IPS DF 4.7 (cell line): ENCODE measurements at regions not wholly inside any gene's neighbourhood (a gene's known extent, or its start where the extent isn't known, plus 50 kb on each side); places are given as distances from the start of the nearest gene placed in this dataset.
"Not testable (repeated sequence)": the region's sequence is repeated elsewhere in the genome, so short reads cannot be mapped to it uniquely, and the experiment has no call there.

Source experiments
- DNase-seq: peaks from one replicate; pipeline ENCODE4 v3.0.0-alpha.2; 2013; ENCODE audit warnings: low spot score; ENCODE audit errors: extremely low read depth

- no peak for DNase-seq
Measured at GRCh38 chr12:47488888-47489287, 216.9 kb downstream of the RPAP3 start.

GRCh38 chr12:47481041-47481440 is 224.8 kb downstream of the RPAP3 start:
- DNase-seq = no peak

GRCh38 chr12:47478426-47478825 is 227.4 kb downstream of the RPAP3 start:
- no peak for DNase-seq

- no peak for DNase-seq
Measured at GRCh38 chr12:47473091-47473490, 232.7 kb downstream of the RPAP3 start.

GRCh38 chr12:47470349-47470748 is 235.5 kb downstream of the RPAP3 start:
- DNase-seq = not testable (repeated sequence)

DNA sequence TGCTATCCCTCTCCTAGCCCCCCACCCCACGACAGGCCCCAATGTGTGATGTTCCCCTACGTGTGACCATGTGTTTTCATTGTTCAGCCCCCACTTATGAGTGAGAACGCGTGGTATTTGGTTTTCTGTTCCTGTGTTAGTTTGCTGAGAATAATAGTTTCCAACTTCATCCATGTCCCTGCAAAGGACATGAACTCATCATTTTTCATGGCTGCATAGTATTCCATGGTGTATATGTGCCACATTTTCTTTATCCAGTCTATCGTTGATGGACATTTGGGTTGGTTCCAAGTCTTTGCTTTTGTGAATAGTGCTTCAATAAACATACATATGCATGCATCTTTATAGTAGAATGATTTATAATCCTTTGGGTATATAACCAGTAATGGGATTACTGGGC is 241.9 kb downstream of the RPAP3 start:
- not testable (repeated sequence) for DNase-seq

DNA sequence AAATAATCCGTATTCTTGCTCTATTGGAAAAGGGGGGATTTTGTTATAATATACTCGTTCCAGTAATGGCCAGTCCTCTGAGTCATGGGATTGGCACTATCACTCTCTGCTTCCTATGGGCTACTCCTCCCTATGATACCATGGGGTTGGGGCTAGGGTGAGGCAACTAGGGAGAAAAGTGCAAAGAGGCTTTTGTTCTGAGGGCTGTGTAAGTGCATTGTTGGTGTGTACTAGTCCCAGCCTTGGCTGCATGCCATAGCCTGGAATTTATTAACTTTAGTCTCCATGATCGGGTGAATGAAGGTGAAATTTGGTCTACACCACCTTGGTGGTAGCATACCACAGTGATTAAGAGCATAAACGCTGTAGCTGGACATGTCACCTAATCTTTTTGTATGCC is 247.6 kb downstream of the RPAP3 start:
- no peak for DNase-seq

DNA sequence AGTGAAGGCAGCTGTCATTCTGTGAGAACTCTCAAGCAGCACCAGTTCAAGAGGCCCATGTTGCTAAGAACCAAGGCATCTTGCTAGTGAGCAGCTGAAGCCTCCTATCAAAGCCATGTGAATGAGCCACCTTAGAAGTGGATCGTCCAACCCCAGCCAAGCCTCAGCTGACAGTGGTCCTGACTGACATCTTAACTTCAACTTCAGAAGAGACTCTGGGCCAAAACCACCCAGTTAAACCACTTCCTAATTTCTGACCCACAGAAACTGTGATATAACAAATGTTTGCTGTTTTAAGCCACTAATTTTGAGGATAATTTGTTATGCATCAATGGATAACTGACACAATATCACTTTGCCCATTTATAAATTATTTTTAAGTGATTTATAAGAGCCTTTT is 256.0 kb downstream of the RPAP3 start:
- no peak for DNase-seq

GRCh38 chr12:47442310-47442709 is 263.5 kb downstream of the RPAP3 start:
- no peak for DNase-seq

- DNase-seq = no peak
Measured at GRCh38 chr12:47441490-47441889, 264.3 kb downstream of the RPAP3 start.

- no peak for DNase-seq
Measured at GRCh38 chr12:47438175-47438574, 267.7 kb downstream of the RPAP3 start.

DNA sequence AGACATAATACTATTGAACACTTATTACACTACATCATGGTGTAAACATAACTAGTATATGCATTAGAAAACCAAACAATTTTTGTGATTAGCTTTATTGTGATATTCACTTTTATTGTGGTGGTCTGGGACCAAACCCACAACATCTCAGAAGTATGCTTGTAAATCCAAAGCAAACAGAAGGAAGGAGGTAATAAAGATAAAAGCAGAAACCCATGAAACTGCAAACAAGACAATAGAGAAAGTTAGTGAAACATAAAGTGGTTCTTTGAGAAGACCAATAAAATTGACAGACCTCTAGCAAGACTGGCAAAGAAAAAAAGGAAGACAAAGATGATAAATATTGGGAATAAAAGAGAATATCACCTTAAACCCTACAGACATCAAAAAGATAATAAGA is 268.3 kb downstream of the RPAP3 start:
- no peak for DNase-seq

DNA sequence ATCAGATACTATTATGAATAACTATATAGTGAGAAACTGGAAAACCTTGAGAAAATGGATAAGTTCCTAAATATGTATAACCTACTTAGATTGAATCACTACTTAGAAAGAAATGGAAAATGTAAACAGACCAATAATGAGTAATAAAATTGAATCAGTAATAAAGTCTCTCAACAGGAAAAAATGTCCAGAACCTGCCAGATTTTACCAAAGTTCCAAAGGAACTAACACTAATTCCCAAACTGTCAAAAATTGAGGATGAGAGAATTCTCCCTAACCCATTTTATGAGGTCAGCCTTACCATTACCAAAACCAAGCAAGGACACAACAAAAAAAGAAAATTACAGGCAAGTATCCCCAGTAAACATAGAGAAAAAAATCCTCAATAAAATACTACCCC is 272.0 kb downstream of the RPAP3 start:
- DNase-seq = no peak

GRCh38 chr12:47426678-47427309 is 279.0 kb downstream of the RPAP3 start:
- not testable (repeated sequence) for DNase-seq

GRCh38 chr12:47422611-47423010 is 283.2 kb downstream of the RPAP3 start:
- DNase-seq = no peak

DNA sequence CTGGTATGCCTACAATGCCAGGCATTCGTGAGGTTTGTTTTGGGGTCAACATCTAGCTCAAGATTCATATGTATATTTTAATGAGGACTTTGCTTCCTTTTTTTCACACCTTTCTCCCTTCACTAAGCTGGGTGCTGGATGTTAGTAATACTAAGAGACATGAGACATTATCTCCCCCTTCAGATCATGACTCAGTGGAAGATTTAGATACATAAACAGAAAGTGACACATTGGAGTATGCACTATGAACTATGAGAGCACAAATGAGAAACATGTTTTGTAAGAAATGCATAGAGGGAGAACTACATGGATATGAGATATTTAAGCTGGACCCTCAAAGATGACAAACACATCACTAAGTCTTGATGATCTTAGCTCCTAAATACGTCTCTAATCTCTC is 286.3 kb downstream of the RPAP3 start:
- DNase-seq = no peak

- no peak for DNase-seq
Measured at GRCh38 chr12:47417955-47418354, 287.9 kb downstream of the RPAP3 start.

GRCh38 chr12:47417121-47417520 is 288.7 kb downstream of the RPAP3 start:
- DNase-seq = no peak

DNA sequence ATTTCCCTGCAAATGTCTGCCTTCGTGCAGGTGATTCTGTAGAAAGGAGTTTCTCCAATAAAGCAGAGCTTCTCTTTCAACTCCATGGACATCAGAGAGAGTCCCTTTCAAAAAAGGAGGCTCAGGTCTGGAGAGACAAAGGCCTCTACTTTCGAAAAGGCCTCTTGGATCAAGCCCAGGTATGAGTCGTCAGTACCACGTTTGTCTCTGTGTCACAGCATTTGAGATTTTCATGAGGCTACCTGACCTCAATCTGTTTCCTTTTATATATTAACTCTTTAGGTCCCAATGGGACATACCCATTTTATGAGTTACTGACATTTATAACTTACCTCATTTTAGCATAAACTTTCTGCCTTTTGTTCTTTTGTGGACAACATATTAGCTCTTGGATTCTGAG is 290.8 kb downstream of the RPAP3 start:
- DNase-seq = no peak

DNA sequence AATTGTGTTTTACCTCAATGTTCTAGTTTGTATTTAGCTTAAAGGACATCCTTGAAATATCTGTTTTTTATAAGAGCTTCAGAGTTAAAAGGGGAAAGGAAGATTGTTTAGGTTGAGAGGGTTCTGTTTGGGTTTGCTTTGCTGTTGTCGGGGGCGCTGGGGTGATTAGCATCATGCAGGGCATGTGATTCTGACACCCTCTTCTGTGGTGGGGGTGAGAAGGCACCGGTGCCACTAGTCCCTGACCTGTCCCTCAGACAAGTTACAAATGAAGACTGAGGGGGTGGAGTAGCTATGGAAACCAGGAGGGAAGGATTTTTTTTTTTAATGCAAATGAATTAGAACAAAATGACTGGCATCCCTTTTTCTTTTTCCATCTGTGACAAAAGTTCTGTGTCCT is 291.3 kb downstream of the RPAP3 start:
- DNase-seq = no peak

- DNase-seq = no peak
Measured at GRCh38 chr12:47413806-47414205, 292.0 kb downstream of the RPAP3 start.

DNA sequence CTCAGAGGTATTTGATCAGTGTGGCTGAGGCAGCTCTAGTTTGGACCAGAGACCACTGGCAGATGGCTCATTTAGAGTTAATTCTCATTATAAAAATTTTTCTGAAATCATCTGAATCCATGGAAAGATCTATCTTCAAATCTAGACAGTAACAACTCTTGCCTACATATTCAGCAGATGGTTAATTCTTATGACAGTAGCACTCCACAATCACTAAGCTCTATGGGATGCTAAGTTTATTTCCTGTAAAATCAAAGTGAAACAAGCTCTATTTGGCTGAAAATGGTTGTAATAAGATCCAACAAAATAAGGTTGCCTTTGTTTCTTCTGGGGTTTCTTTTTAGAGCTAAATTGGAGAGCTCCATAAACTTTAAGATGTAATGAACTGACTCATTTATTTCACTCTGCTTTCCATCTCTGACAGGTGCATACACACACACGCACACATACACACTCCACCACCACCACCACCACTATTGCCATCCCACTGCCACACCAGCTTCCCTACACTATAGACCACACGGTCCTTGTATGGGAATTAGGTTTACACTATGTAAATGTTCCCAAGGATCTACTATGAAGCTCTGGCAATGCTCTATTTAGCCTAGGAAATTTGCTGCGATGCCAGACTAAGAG is 293.1 kb downstream of the RPAP3 start:
- DNase-seq = no peak

GRCh38 chr12:47411966-47412365 is 293.9 kb downstream of the RPAP3 start:
- no peak for DNase-seq
